SK-N-SH (cell line): ENCODE measurements at regions not wholly inside any gene's neighbourhood (a gene's known extent, or its start where the extent isn't known, plus 50 kb on each side); places are given as distances from the start of the nearest gene placed in this dataset.
"Not testable (repeated sequence)": the region's sequence is repeated elsewhere in the genome, so short reads cannot be mapped to it uniquely, and the experiment has no call there.

Source experiments
- EP300 ChIP-seq, 2 experiments: IDR thresholded peaks; 2 replicates each; pipeline versions ENCODE4 v1.4.0 to v1.6.1; 2012; ENCODE audit warnings: borderline replicate concordance in 1 of 2, low read depth in 1 of 2, low read length in 1 of 2
- GATA2 ChIP-seq: sonication (generic); formaldehyde crosslinking; IDR thresholded peaks from 2 replicates; pipeline ENCODE4 v1.5.0; 2020; ENCODE audit warnings: mild to moderate bottlenecking, missing genetic modification reagents
- IRF3 ChIP-seq: fragments of 150-350 bp; IDR thresholded peaks from 2 replicates; pipeline ENCODE4 v1.6.1; 2016; ENCODE audit warnings: mild to moderate bottlenecking, low read depth, low read length
- JUND ChIP-seq: IDR thresholded peaks from 2 replicates; pipeline ENCODE4 v1.4.0; 2012
- NRF1 ChIP-seq: IDR thresholded peaks from 2 replicates; pipeline ENCODE4 v1.6.1; 2012; ENCODE audit warnings: low read depth, mild to moderate bottlenecking, low read length
- PBX3 ChIP-seq: IDR thresholded peaks from 2 replicates; pipeline ENCODE4; 2012
- POLR2AphosphoS5 ChIP-seq: IDR thresholded peaks from 2 replicates; pipeline ENCODE4 v1.6.1; 2012; ENCODE audit warnings: low read depth, low read length
- RAD21 ChIP-seq: IDR thresholded peaks from 2 replicates; pipeline ENCODE4 v1.6.1; 2012; ENCODE audit warnings: mild to moderate bottlenecking, low read length
- RFX5 ChIP-seq: IDR thresholded peaks from 2 replicates; pipeline ENCODE4 v1.6.1; 2012; ENCODE audit warnings: mild to moderate bottlenecking, improper control_type of control experiment, low read length
- TEAD4 ChIP-seq: IDR thresholded peaks from 2 replicates; pipeline ENCODE4 v1.4.0; 2012; ENCODE audit warnings: mild to moderate bottlenecking, borderline replicate concordance; ENCODE audit not compliant: insufficient read depth
- TF ChIP-seq, protein P1 (sequence below): fragments of 200-600 bp; sonication (generic); IDR thresholded peaks from 2 replicates; pipeline ENCODE4 v1.6.1; 2017; ENCODE audit warnings: antibody characterized with exemption, mild to moderate bottlenecking, moderate library complexity

- TF ChIP-seq PBX3; TEAD4; POLR2AphosphoS5; RAD21; GATA2; EP300 (IDR thresholded peaks at IDR 0.05; ENCODE audit: borderline replicate concordance in 1 of 2, low read depth in 1 of 2, low read length in 1 of 2); JUND; RFX5; NRF1; IRF3: not testable (repeated sequence)
- TF ChIP-seq, protein P1, sequence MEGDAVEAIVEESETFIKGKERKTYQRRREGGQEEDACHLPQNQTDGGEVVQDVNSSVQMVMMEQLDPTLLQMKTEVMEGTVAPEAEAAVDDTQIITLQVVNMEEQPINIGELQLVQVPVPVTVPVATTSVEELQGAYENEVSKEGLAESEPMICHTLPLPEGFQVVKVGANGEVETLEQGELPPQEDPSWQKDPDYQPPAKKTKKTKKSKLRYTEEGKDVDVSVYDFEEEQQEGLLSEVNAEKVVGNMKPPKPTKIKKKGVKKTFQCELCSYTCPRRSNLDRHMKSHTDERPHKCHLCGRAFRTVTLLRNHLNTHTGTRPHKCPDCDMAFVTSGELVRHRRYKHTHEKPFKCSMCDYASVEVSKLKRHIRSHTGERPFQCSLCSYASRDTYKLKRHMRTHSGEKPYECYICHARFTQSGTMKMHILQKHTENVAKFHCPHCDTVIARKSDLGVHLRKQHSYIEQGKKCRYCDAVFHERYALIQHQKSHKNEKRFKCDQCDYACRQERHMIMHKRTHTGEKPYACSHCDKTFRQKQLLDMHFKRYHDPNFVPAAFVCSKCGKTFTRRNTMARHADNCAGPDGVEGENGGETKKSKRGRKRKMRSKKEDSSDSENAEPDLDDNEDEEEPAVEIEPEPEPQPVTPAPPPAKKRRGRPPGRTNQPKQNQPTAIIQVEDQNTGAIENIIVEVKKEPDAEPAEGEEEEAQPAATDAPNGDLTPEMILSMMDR: not testable (repeated sequence)
Measured at GRCh38 chr2:143837055-143837454, 682.9 kb downstream of the ZEB2 start.
